HepG2 (cell line): ENCODE measurements at regions not wholly inside any gene's neighbourhood (a gene's known extent, or its start where the extent isn't known, plus 50 kb on each side); places are given as distances from the start of the nearest gene placed in this dataset.

Source experiments
- ATAC-seq: fragments of 200-7000 bp; cut with Tn5 transposase; 3 replicates; pipeline ENCODE4 v1.9.1; 2020; ENCODE audit warnings: mild to moderate bottlenecking, moderate library complexity
- BruUV-seq: library from RNA; stranded (reverse); fragments of 400-500 nt; replicated peaks from 2 replicates; lab custom pipeline; 2021; lab: Mats Ljungman, UMichigan
- CTCF ChIA-PET: fragments of 300-600 bp; formaldehyde crosslinking; extraction: SDS; loops from one replicate; lab custom pipeline; 2021; ENCODE audit warnings: low total read pairs, inconsistent platforms, low intra/inter-chr PET ratio; lab: Yijun Ruan, JAX
- POLR2A ChIA-PET: fragments of 350-600 bp; sonication (Branson Sonifier 250); formaldehyde crosslinking; loops from one replicate; lab custom pipeline; 2020; ENCODE audit warnings: antibody characterized with exemption, inconsistent platforms; lab: Yijun Ruan, JAX
- DNase-seq: peaks from one replicate; pipeline ENCODE4 v3.0.0-alpha.2; 2015; ENCODE audit warnings: low spot score
- FAIRE-seq: peaks from 3 replicates; lab custom pipeline; 2011; peaks lifted over from hg19 to GRCh38; lab: Jason Lieb, UNC
- H2AFZ ChIP-seq: one replicate; pipeline ENCODE4 v1.6.1; 2011; ENCODE audit warnings: low read length, inconsistent platforms
- H3K27ac ChIP-seq: fragments of 300-600 bp; 3 replicates; pipeline ENCODE4 v1.8.0; 2011; ENCODE audit warnings: mixed run types, mild to moderate bottlenecking, mixed read lengths, low read length, inconsistent platforms; ENCODE audit not compliant: insufficient read depth; ENCODE audit errors: extremely low read length
- H3K27me3 ChIP-seq, 2 experiments: fragments of 200-600 bp in 1 of 2; 2 replicates in 1 of 2; 3 replicates in 1 of 2; pipeline versions ENCODE4 v1.6.0 to v1.8.0; 2011; ENCODE audit warnings: low read length in 2 of 2, mild to moderate bottlenecking in 2 of 2, moderate library complexity in 2 of 2, inconsistent platforms in 1 of 2; ENCODE audit not compliant: insufficient read depth in 2 of 2, control insufficient read depth in 1 of 2
- H3K36me3 ChIP-seq, 2 experiments: fragments of 200-600 bp in 1 of 2; replicated peaks in 1 of 2; 2 replicates in 1 of 2; 3 replicates in 1 of 2; pipeline versions ENCODE4 v1.5.1 to v1.8.0; 2011; ENCODE audit warnings: low read length in 2 of 2, inconsistent platforms in 1 of 2; ENCODE audit not compliant: insufficient read depth in 2 of 2, control insufficient read depth in 1 of 2
- H3K4me1 ChIP-seq: 2 replicates; pipeline ENCODE4 v1.5.1; 2012; ENCODE audit warnings: low read length, inconsistent platforms; ENCODE audit not compliant: insufficient read depth
- H3K4me2 ChIP-seq: 2 replicates; pipeline ENCODE4 v1.6.0; 2011; ENCODE audit warnings: low read depth, low read length, inconsistent platforms
- H3K4me3 ChIP-seq, 3 experiments: fragments of 200-600 bp in 1 of 3; sonication (generic), shearing (Covaris generic) in 1 of 3; replicated peaks in 1 of 3; 2 replicates each; pipeline ENCODE4 v1.5.1; 2011 to 2016; ENCODE audit warnings: low read length in 3 of 3, inconsistent platforms in 2 of 3, low read depth in 2 of 3, mild to moderate bottlenecking in 2 of 3, control low read depth in 1 of 3, mixed read lengths in 1 of 3; ENCODE audit not compliant: insufficient read depth in 1 of 3
- H3K79me2 ChIP-seq: one replicate; pipeline ENCODE4 v1.6.1; 2011; ENCODE audit warnings: low read length, inconsistent platforms; ENCODE audit not compliant: insufficient read depth
- H3K9ac ChIP-seq: 2 replicates; pipeline ENCODE4 v1.6.0; 2011; ENCODE audit warnings: mild to moderate bottlenecking, low read depth, low read length, inconsistent platforms; ENCODE audit not compliant: insufficient read depth
- H3K9me3 ChIP-seq: 2 replicates; pipeline ENCODE4 v1.5.1; 2012; ENCODE audit warnings: mild to moderate bottlenecking, low read length
- H4K20me1 ChIP-seq: 2 replicates; pipeline ENCODE4 v1.6.0; 2011; ENCODE audit warnings: inconsistent platforms, mild to moderate bottlenecking, low read length, moderate library complexity; ENCODE audit not compliant: insufficient read depth
- BCL3 ChIP-seq: sonication (generic); formaldehyde crosslinking; IDR thresholded peaks from 2 replicates; pipeline ENCODE4 v1.5.1; 2020; ENCODE audit warnings: mild to moderate bottlenecking, missing genetic modification reagents, moderate library complexity
- CCAR2 ChIP-seq: fragments of 200-400 bp; formaldehyde crosslinking; optimal IDR thresholded peaks from 2 replicates; pipeline ENCODE3; 2018; ENCODE audit warnings: low read depth, mild to moderate bottlenecking, low read length, moderate library complexity
- DZIP1 ChIP-seq: sonication (generic); formaldehyde crosslinking; IDR thresholded peaks from 2 replicates; pipeline ENCODE4 v1.5.0; 2020; ENCODE audit warnings: mild to moderate bottlenecking, missing genetic modification reagents
- IRF9 ChIP-seq: sonication (generic); formaldehyde crosslinking; IDR thresholded peaks from 2 replicates; pipeline ENCODE4 v1.8.0; 2022; ENCODE audit warnings: missing genetic modification reagents, mild to moderate bottlenecking, borderline replicate concordance
- PBX2 ChIP-seq: IDR thresholded peaks from 2 replicates; pipeline ENCODE4 v1.6.1; 2016; ENCODE audit warnings: control low read depth
- SNAPC2 ChIP-seq: sonication (generic); formaldehyde crosslinking; IDR thresholded peaks from 2 replicates; pipeline ENCODE4 v1.8.1; 2022; ENCODE audit warnings: mild to moderate bottlenecking, missing genetic modification reagents
- YY1 ChIP-seq: IDR thresholded peaks from 2 replicates; pipeline ENCODE4 v1.6.1; 2011; ENCODE audit warnings: low read length, low read depth, moderate library complexity, mild to moderate bottlenecking; ENCODE audit not compliant: insufficient read depth, insufficient replicate concordance
- ZNF281 ChIP-seq: sonication (generic); formaldehyde crosslinking; IDR thresholded peaks from 2 replicates; pipeline ENCODE4 v1.4.0; 2020; ENCODE audit warnings: missing genetic modification reagents, borderline replicate concordance
- ZSCAN5A ChIP-seq: sonication (generic); formaldehyde crosslinking; IDR thresholded peaks from 2 replicates; pipeline ENCODE4 v1.8.0; 2022; ENCODE audit warnings: mild to moderate bottlenecking, missing genetic modification reagents, borderline replicate concordance
- WGBS: methylation state at CpG from one replicate; pipeline ENCODE4 v1.1.6; 2017; ENCODE audit warnings: low lambda C conversion rate; 5-methylcytosine and 5-hydroxymethylcytosine counted together
- in situ Hi-C: cut with HindIII; loops from 2 replicates; pipeline ENCODE4 v1.10.0; 2017; ENCODE audit warnings: low pct_unique_long_range_greater_than_20kb; ENCODE audit not compliant: extremely low pct_ligation_motif_present
- intact Hi-C: fragments of 100-400 bp; cut with micrococcal nuclease; formaldehyde crosslinking; loops from one replicate; pipeline ENCODE4 v1.10.0; 2022; ENCODE audit not compliant: unreplicated experiment
- TF ChIP-seq, protein P1 (sequence below), 2 experiments: fragments of 450-650 bp in 1 of 2; sonication (generic) in 1 of 2; formaldehyde crosslinking; IDR thresholded peaks; 2 replicates each; pipeline versions ENCODE4 v1.5.0 to v1.8.0; 2020 to 2022; ENCODE audit warnings: mild to moderate bottlenecking in 1 of 2, missing genetic modification reagents in 1 of 2

GRCh38 chr10:121405549-121405948 lies 192.7 kb downstream of the FGFR2 start:
- in situ Hi-C loops, result no loop called here
- peaks cover 0 to 2% of the 10 kb centered on the region in 2 experiments; a peak in 2 of 5 replicates for H3K27me3 ChIP-seq
- no peaks in the 10 kb centered on the region for H3K36me3 ChIP-seq
- ChIA-PET CTCF (no interaction called here), POLR2A (no interaction called here)
- H3K4me3 ChIP-seq, result no peak overlapping the region
- ATAC-seq (no peak), DNase-seq (no peak), FAIRE-seq (no peak)
- no peak overlapping the region for H3K9ac ChIP-seq
- no peak overlapping the region for H3K4me2 ChIP-seq
- H4K20me1 ChIP-seq, result no peaks in the 10 kb centered on the region
- H3K9me3 ChIP-seq, result no peaks in the 10 kb centered on the region
- no peak overlapping the region for H2AFZ ChIP-seq
- BruUV-seq, result no TSS peak
- H3K4me1 ChIP-seq, result peaks cover 7% of the 10 kb centered on the region; the same call in 1 of the 2 replicates
- 40% methylated on average over 2 of the region's 2 CpGs for WGBS
- intact Hi-C loops, result no loop called here
- no peaks in the 10 kb centered on the region for H3K79me2 ChIP-seq
- H3K27ac ChIP-seq, result no peak overlapping the region
- no peak for TF ChIP-seq IRF9 (CRISPR knock-in tag)
- TF ChIP-seq, protein P1, sequence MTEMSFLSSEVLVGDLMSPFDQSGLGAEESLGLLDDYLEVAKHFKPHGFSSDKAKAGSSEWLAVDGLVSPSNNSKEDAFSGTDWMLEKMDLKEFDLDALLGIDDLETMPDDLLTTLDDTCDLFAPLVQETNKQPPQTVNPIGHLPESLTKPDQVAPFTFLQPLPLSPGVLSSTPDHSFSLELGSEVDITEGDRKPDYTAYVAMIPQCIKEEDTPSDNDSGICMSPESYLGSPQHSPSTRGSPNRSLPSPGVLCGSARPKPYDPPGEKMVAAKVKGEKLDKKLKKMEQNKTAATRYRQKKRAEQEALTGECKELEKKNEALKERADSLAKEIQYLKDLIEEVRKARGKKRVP (CRISPR knock-in tag; IDR thresholded peaks at IDR 0.05), result no peak
- TF ChIP-seq DZIP1 (CRISPR knock-in tag), result no peak
- no peak for TF ChIP-seq BCL3 (CRISPR knock-in tag)
- no peak for TF ChIP-seq CCAR2
- TF ChIP-seq SNAPC2 (CRISPR knock-in tag), result no peak
- no peak for TF ChIP-seq ZSCAN5A
- no peak for TF ChIP-seq YY1
- no peak for TF ChIP-seq PBX2 (CRISPR knock-in tag)
- TF ChIP-seq ZNF281 (CRISPR knock-in tag), result no peak
